HG02884 (cell line): ENCODE measurements at regions not wholly inside any gene's neighbourhood (a gene's known extent, or its start where the extent isn't known, plus 50 kb on each side); places are given as distances from the start of the nearest gene placed in this dataset.

Experiments used
- ATAC-seq: cut with Tn5 transposase; IDR thresholded peaks from one replicate; pipeline ENCODE4 v1.9.1; 2021; ENCODE audit warnings: mild to moderate bottlenecking, moderate library complexity; ENCODE audit not compliant: unreplicated experiment

DNA sequence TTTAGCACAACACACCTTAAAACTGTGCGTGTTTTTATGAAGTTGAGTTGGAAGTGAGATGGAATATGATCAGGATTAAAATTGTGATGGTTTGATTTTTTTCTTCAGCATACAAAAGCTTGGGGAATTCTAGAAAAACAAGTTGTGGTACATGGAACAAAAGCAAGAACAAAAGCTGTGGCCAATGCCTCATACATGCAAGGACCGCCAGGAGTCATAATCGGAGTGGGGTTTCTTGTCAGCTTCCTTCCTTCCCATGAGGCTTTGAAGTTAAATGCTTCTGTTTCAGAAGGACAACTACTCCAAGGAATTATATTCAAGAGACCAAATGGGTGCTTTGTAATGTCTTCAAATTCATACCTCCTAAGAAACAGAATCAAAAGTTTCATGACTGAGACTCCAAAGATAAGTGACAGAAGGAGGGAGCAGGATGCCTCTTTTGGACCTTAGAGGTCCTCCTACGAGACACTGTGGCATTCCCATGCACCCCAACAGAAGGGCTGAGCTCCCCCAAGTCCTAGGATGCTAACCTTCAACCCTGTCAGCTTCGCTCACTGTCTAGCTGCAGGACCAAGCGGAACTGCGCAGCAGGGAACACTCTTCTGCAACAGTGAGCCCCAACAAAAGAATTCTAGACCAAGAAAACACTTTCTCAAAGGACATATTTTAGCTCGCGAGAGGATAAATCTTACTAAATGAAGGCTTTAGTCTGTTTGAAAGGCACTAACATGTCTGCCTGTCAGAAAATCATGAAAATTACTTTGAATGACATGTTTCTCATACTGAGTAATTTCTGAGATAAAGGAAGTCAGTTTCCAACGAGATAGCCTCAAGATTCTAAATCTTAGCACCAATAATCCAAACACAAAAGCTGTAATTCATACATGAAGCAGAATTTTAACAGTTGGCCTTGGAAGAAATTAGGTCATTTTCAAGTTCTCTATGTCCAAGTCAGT, 108.5 kb upstream of the NHSL1 start:
- no peak for ATAC-seq

DNA sequence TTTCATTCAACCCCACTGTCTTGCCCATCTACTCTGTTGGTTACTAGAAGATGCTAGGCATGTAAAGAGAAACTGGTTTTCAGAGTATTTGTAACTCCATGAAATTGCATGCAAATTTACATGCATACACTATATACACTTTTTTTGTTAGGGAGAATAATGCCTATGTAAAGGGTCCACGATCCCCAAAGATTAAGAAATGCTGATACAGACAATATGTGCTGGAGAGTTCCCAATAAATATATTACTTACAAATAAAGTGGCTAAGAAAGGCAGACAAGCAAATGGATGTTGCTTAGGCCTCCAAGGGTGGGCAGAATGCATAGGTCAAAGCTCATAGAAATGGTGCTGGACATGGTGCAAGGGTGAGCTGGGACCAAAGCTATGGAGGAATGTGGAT, 109.6 kb upstream of the NHSL1 start:
- ATAC-seq: no peak

DNA sequence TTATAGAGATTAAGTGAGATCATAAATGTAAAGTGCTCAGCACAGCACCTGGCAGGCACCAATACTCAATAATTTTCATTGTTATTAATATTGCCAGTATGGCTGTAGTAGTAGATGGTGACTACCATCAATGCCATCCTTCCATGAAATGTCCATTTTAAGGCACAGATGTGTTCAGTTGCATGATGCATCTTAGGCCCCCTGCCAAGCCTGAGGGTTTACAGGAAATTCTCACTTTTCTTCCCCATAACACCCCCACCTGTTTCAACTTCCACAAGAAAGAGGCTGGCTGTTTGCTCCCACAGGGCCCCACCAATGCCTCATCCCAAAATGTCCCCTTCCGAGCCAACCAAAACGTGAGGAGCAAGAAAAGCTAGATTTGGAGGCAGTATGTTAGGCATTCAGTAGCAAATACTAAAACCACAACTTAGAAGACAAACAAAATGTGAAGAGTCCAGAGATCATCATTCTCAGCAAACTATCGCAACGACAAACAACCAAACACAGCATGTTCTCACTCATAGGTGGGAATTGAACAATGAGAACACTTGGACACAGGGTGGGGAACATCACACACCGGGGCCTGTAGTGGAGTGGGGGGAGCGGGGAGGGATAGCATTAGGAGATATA, 110.6 kb upstream of the NHSL1 start:
- ATAC-seq: no peak

DNA sequence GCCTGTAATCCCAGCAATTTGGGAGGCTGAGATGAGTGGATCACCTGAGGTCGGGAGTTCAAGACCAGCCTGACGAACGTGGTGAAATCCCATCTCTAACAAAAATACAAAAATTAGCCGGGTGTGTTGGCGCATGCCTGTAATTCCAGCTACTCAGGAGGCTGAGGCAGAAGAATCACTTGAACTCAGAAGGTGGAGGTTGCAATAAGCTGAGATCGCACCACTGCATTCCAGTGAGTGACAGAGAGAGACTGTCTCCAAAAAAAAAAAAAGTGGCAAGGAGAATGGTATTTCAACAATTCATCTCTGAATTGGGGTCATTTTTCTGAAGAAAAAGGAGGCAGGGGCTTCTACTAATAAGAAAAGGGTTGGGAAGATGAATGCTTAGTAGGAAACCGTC, 111.5 kb upstream of the NHSL1 start:
- no peak for ATAC-seq

DNA sequence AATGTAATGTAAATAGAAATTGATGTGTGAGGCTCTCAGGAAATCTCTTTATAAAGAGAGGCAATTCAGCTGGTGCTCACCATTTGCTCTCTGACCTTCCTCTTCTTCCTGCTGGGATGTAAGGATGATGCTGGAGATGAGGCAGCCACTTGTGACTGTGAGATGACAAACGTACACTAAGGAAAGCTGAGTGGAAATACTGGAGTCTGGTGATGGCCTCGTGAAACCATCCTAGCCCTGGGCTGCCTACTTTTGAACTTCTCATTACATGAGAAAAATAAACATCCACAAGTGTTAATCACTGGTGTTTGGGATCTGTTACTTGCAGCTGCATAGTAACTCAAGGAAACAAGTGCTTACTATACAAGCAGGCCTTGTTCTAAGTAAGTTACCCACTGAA, 114.9 kb upstream of the NHSL1 start:
- no peak for ATAC-seq

DNA sequence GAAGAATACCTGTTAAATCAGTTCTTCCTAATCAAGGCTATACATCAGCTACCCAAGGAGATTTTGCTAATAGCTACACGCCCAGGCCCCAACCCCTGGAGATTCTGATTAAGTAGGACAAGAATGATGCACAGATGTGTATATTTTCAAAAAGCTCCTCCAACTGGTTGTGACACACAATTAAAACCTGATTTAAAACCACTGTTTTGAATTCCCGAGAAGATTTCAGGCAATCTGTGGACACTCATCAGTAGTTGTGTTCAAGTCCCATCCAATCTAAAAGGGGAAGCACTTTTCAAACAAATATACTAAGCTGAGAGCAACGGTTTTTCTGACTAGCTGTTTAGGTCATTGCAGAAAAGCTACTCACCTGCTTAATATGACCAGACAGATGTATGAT, 118.9 kb upstream of the NHSL1 start:
- ATAC-seq: no peak

DNA sequence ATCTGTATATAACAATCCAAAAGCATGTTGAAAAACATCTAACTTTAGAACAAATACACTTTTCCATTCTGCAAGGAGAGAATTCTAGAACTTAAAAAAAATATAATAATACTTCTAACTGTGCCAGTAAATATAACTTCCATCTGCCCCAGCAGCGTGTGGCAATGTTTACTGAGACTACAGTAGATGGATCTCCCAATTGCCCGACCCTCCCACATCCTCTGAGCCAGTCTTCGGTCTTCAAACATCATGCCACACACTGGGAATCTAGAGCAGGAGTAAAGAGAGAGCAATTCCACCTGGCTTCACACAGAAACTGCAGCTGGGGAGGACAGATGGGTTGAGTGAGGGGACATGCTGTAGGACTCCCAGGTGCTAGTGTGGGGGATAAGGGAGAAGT, 121.3 kb upstream of the NHSL1 start:
- no peak for ATAC-seq

DNA sequence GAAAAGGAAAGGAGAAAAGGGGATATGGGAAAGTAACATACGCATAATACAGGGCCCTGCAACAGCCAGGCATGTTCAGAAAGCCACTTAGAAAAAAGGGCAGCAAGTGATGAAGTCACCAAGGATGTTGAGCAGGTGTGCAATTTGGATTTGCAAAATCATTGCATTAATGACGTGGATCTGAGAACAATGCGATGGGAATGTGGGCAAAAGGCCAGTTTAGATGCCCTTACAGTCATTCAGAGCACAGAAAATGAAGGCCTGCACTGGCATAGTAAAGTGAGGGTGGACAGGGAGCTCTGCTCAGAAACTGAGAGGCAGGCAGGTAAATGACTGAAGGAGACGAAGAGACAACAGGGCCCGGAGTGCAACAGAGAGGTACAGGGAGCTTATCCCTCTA, 123.7 kb upstream of the NHSL1 start:
- ATAC-seq: no peak

DNA sequence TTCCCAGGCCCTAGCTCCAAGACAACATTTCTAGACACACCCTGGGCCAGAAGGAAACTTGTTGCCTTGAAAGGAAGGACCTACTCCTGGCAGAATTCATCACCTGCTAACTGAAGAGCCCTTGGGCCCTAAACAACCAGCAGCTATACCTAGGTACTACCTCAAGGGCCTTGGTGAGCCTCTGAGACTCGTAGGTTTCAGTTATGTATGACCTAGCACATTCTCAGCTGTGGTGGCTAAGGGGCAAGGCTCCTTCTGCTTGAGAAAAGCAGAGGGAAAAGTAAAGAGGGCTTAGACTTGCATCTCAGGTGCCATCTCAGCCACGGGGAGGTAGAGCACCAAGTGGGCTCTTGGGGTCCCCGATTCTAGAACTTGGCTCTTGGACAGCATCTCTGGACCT, 132.3 kb upstream of the NHSL1 start:
- no peak for ATAC-seq

DNA sequence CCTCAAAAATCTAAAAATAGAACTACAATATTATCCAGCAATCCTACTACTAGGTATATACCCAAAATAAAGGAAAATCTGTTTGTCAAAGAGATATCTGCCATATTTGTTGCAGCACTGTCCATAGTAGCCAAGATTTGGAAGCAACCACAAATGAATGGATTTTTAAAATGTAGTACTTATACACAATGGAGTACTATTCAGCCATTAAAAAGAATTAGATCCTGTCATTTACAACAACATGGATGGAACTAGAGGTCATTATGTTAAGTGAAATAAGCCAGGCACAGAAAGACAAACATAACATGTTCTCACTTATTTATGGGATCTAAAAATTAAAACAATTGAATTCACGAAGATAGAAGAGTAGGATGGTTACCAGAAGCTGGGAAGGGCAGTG, 135.7 kb upstream of the CCDC28A start:
- no peak for ATAC-seq

DNA sequence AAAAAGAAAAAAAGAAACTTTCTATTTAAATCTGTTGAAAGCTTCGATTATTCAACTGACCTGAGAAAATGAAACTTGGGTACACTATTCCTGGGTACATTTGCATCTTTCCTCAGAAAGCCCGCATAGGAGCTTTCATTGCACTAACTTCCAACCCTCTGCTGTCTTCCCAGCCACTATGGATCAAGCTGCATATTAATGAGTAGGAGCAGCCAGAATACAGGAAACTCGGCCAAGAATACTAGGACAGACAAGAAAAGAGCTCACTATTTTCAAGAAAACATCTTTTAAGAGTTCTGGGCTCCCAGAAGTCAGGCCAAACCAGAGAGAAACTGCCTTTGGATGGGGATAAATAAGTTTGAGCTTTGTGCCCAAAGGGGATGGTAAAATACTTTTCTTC, 135.0 kb upstream of the CCDC28A start:
- ATAC-seq: no peak

DNA sequence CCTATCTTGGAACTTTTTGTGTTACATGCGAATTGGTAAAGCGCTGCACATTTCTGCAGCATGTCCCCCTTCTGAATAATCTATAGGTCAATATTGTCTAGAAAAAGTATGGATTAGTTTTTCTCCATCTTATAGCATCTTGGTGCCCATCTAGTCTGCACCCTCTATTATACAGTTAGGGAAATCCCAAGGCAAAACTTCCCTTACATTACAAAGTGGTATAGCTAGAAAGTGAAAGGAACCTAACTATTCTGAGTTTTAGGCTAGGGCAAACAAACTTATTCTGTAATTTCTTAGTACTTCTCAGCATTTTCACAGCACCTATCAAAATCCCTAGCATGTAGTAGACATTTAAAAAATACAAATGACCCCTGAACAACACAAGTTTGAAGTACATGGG, 133.5 kb upstream of the CCDC28A start:
- ATAC-seq: no peak

DNA sequence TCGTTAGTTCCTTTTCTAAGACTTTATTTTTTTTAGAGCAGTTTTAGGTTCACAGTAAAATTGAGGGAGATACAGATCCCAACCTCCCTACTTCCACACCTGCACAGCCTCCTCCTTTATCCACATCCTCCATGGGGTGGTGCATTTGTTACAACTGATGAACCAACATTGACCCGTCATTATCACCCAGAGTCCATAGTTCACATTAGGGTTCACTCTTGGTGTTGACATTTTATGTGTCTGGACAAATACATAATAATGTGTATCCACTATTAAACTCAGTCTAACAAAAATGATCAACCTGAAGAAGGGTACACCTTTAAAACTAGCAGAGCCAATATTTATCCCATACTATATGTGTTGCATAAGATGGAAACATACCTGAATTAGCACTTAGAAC, 130.4 kb upstream of the CCDC28A start:
- no peak for ATAC-seq

DNA sequence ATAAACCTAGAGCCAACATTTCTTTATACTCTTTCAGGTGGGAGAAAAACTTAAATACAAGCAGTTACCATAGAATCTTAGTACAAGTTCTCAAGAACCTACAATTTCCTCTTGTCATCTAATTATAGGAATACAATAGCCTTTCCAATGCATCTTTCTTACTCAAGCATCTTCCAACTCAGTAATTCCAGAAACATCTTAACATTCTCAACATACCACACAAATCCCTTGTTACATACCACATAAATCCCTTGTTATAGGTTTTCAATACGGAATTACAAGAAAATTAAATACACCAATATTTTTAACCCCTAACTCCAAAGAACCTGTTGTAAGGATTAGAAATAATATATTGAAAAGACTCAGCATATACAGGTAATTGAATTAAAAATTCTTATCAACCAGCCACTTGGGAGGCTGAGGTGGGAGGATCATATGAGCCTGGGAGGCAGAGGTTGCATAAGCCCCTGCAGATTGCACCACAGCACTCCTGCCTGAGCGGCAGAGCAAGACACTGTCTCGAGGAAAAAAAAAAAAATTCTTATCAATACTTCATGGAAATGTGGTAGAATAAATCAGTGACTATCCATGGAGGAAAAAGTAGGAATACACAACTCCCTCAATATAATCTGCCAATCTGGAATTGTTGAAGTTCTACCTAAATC, 127.5 kb upstream of the CCDC28A start:
- no peak for ATAC-seq

DNA sequence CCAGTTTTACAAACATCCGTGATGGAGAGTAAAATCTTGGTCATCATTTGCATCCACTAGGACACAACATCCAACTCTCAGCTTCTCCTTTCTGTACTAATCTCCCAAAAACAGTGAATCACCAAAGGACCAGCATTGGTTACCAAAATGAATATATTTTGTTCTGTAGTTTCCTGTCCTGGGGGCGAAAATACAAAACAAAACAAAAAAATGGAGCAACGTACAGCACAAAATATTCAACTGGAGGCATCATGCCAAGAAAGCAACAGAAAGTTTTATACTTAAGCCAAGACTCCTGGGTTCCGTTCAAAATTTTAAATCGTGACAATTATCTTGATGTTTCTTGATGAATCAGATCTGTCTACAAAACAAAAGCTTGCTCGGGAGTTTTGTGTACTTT, 126.6 kb upstream of the CCDC28A start:
- ATAC-seq: no peak

DNA sequence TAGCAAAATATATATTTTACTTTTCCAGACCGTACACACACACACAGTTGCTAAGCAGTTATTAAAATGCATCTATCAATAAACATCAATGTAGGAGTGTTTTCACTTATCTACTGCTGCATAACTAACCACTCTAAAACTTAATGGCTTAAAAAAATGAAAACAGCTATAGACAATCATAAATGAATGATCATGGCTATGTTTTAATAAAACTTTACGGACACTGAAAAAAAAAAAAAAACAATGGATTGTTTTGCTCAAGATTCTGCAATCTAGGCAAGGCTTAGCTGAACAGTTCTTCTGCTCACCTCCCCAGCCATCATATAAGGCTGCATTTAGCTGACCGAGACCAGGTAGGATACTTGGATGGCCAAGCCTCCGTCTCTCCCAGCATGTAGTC, 125.4 kb upstream of the CCDC28A start:
- ATAC-seq: no peak

DNA sequence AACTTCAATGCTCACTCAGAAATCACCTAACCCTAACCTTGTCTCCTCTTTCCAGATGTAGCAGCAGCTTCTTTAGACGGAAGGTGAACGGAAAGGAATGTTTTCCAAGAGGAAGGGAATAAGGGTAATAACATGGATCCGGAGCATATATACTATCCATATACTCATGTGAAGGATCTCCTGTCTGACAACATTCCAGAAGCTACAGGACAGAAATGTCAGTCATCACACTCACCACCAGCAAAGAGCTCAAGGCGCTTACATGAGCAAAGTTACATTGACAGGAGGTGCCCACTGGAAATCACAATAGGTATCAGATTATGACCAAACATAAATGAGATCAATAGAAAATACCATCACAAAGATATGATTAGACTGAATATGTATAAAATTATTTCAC, 122.1 kb upstream of the CCDC28A start:
- no peak for ATAC-seq

DNA sequence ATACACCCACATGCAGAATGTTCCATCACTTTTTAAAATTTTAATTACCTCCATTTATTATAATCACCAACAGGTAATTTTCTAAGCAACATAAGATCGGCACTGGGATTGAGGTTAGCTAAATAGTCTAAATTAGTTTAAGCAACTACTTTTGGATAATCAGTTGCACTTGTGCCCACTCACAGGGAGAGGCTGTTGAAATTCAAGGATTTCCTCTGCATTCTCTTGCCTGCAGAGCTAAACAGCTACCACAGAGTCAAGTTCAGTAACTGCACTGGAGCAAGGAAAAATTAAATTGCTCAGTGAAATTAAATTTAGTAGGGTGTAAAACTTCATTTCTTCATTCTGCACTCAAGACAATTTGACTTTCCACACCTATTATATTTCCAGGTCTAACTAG, 120.7 kb upstream of the CCDC28A start:
- no peak for ATAC-seq

DNA sequence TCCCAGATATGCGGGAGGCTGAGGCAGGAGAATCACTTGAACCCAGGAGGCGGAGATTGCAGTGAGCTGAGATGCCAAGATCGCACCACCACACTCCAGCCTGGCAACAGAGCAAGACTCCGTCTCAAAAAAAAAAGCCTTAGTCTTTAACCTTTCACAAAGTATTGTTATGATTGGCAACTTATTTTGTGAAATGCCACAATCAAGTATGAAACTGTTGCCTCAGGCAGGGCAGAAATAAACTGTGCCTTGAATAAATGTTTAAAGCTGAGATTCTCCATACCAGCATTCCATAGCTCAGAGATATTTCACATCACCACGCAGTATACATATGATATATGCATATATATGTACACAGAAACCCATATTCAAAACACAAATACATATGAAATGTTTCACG, 120.1 kb upstream of the CCDC28A start:
- no peak for ATAC-seq

DNA sequence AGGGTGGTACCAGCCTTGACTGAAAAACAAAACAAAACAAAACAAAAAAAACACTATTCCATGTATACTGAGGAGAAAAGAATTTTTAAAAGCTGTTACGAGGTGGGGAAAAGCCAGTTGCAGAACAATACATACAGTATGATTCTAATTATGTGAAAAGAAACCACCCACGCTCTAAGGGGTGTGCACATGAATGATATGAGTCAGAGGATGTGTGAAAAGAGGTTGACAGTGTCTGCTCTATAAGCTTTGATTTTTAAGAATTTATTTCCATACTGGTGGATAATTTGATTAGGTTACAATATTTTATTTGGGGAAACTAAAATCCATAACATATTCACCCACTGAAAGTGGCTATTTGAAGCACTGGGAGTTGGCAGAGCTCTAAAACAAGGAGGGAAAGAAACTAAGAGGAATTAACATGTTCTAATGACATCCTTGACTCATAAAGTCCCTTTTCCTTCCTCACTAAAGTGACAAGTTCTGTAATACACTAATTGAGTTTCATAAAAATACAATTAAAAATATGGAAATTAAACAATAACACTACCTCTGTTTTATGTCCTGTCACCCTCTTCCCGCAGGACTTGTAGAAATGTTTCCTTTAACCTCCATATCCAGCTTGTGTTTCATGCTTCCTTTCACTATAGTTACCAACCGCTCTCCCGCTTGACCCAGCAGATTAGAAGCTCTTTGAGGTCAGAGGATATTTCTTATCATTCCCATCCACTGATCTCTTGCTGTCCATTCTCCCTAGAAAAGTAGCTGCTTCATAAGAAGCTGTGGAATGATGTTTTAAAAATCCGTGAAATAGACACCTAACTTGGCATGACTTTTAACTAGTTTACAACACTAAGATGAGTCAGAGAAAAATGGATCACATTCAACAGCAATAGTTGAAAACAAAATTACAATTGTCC, 118.6 kb upstream of the CCDC28A start:
- ATAC-seq: peak; percentile 100

DNA sequence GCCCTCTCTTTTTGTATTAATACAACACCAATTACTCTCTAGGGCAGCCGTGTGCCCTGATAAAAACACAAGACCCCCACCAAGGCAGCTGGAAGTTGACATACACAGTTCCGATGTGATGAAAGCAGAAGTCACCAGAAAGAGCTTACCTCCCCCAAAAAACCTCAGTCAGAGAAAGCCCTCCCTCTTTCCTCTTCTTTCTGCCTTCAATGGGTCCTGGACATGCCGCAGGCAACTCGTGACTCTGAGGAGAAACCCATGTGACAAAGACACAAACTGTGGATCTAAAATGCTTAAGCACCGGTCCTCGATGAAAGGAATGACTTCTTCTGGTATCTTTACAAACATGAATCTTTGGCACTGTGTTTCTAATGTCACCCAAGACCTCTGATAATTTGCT, 117.7 kb upstream of the CCDC28A start:
- no peak for ATAC-seq
